ACHN (cell line): ENCODE measurements at regions not wholly inside any gene's neighbourhood (a gene's known extent, or its start where the extent isn't known, plus 50 kb on each side); places are given as distances from the start of the nearest gene placed in this dataset.

Experiments used
- DNase-seq: peaks from one replicate; pipeline ENCODE4 v3.0.0-alpha.2; 2015
- in situ Hi-C: cut with HindIII; loops from 2 replicates; pipeline ENCODE4 v1.10.0; 2017; ENCODE audit warnings: low sequenced_read_pairs, low pct_ligation_motif_present, low pct_unique_long_range_greater_than_20kb

GRCh38 chr4:159434871-159435241 is 332.0 kb downstream of the RAPGEF2 start:
- no peak for DNase-seq
- in situ Hi-C loops, result no loop called here

GRCh38 chr4:159435561-159436023 is 332.7 kb downstream of the RAPGEF2 start:
- in situ Hi-C loops, result no loop called here
- DNase-seq, result no peak

GRCh38 chr4:159443975-159444374 is 341.1 kb downstream of the RAPGEF2 start:
- in situ Hi-C loops, result no loop called here
- DNase-seq, result no peak

GRCh38 chr4:159444678-159445077 is 341.8 kb downstream of the RAPGEF2 start:
- in situ Hi-C loops, result no loop called here
- peak; percentile 12 for DNase-seq

DNA sequence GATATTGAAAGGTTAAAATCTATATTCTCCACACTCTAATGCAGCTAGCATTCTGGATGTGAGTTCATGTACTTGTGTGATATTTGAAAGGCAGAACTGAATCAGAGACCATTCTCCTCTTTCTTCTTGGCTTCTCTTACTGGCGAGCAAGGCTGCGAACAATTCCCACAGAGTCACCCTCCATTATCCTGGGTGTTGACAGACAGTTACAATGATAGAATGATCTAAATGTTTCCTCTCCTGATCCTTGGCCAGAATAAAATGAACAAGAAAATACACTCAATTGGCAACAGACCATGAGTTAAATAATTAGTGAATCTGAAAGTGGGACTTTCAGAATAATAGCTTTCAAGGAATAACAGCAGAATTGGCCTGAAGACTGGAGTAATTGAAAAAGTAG is 342.8 kb downstream of the RAPGEF2 start:
- in situ Hi-C loops, result no loop called here
- DNase-seq, result no peak

- in situ Hi-C loops, result no loop called here
- DNase-seq, result peak; percentile 74
These were observed 343.5 kb downstream of the RAPGEF2 start for GRCh38 chr4:159446266-159446976.

GRCh38 chr4:159447296-159447695 is 344.4 kb downstream of the RAPGEF2 start:
- no peak for DNase-seq
- in situ Hi-C loops, result no loop called here

GRCh38 chr4:159451006-159451405 is 348.1 kb downstream of the RAPGEF2 start:
- DNase-seq, result no peak
- in situ Hi-C loops, result no loop called here

DNA sequence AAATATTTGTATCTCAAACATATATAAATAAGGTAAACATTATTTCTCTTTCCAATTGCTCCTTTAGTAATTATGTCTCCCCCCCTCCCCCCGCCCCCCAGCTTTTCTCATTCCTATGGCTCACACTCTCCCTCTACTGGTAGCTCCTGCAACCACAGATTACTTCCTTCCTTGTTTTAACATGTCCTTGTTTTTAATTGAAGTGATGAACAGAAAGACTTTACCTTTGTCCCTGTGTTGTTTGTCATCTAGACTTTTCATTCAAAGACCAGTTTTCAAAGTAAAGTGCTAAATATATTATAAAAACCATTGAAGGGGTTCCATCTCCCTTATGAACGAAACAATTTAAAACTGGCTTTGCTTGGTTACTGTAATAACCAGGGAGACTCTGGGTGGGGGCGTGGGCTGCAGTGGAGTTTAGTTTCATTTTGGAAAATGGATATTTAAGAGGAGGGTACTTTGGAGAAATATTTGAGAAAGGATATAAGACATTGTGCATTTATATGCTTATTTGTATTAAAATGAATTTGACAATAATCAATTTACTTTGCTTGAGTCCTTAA is 352.9 kb downstream of the RAPGEF2 start:
- peak; percentile 69 for DNase-seq
- in situ Hi-C loops, result no loop called here

- in situ Hi-C loops, result no loop called here
- no peak for DNase-seq
These were observed 357.5 kb downstream of the RAPGEF2 start for GRCh38 chr4:159460371-159460770.

DNA sequence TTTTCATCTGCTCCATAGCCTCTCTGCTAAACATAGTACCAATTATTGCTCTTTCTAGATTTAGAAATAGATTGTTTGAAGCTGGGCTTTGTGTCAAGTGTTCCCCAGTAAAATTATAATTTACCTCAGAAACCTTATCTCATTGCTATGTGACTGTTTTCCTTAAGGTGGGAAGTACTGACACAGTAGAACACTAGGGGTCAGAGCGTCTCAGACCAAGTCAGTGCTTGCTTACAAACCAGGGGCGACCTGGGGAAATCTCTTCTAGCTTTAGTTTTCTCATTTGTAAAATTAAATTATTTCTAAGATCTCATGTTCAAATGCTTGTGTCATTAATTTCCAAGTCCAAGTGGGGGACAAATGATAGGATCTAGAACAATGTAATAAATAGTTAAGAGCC is 360.4 kb downstream of the RAPGEF2 start:
- no peak for DNase-seq
- in situ Hi-C loops, result no loop called here

DNA sequence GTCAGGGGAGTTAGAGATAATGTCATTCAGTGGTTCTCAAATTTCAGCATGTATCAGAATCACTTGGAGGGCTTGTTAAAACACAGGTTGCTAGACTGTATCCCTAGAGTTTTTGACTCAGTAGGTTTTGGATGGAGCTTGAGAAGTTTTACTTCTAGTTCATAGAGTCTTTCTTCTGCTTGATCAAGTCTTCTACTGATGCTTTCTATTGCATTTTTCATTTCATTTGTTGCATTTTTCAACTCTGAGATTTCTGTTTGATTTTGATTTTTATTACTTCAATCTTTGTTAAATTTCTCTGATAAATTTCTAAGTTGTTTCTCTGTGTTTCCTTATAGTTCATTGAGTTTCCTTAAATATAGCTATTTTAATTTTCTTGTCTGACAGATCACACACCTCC is 361.4 kb downstream of the RAPGEF2 start:
- no peak for DNase-seq
- in situ Hi-C loops, result no loop called here

DNA sequence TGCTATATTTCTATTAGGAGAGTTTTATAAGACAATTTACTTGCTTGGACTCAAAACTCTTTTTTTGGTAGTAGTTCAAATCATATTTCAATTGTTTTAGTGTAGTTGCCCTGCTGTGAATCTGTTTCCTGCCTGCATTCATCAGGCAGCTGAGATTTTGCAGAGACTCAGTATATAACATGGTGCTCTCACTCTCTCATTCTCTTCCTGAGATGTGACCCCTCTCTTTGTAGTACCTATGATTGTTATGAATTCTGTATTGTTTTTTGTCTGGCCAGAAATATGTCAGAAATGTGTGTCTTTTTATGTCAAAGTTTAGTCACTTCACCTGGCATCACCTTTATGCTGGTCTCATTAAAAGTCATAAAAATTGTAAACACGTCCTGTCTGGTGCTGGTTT is 374.0 kb downstream of the RAPGEF2 start:
- no peak for DNase-seq
- in situ Hi-C loops, result no loop called here

GRCh38 chr4:159480826-159481225 is 377.9 kb downstream of the RAPGEF2 start:
- in situ Hi-C loops, result no loop called here
- DNase-seq, result no peak

GRCh38 chr4:159481936-159482335 is 379.1 kb downstream of the RAPGEF2 start:
- in situ Hi-C loops, result no loop called here
- DNase-seq, result no peak

GRCh38 chr4:159483110-159483781 is 380.4 kb downstream of the RAPGEF2 start:
- no peak for DNase-seq
- in situ Hi-C loops, result no loop called here

DNA sequence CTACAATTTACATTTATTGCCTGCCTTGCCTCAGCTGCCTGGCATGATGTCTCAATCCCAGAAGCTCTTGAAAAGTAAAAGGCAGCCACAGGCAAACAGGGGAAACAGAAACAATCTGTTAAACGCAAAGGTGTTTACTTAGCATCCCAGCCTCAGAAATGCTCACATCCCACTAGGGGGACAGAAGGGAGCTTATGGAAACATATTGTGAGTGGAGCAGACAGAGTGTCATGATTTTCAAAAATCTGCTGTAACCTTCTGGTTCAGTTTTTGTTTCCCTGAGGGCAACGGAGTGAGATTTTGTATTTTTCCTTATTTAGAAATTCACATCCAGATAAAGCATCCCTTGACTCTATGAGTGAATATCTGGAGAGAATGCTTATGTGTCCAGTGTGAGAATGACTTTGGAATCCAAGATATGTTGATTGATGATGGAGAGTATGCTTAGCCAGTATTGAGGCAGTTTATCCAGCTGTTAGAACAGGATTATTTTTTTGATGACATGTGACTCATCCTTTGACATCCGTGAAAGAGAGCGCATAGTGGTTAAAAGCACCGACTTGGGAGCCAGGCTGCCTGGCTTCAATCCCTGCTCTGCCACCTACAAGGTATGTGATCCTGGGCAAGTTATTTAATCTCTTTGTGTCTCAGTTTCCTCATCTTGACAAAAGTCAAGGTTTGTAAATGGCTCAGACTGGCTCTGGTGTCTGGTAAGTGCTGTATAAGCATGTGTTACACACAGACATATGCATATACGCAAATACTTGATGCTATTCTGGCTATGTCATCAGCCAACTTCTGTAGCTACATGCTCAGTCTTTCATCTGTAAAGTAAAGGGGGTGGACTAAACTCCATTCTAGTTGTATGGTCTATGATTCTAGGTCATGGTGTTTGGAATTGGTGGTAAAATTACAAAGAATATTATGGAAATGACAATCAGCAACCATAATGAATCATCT is 381.2 kb downstream of the RAPGEF2 start:
- in situ Hi-C loops, result no loop called here
- DNase-seq, result no peak

- in situ Hi-C loops, result no loop called here
- DNase-seq, result no peak
These were observed 382.0 kb downstream of the RAPGEF2 start for GRCh38 chr4:159484864-159485263.

- DNase-seq, result peak; percentile 54
- in situ Hi-C loops, result no loop called here
These were observed 384.4 kb downstream of the RAPGEF2 start for GRCh38 chr4:159487284-159487747.
